WERI-Rb-1 (cell line): ENCODE measurements at regions not wholly inside any gene's neighbourhood (a gene's known extent, or its start where the extent isn't known, plus 50 kb on each side); places are given as distances from the start of the nearest gene placed in this dataset.

Experiments
- DNase-seq: peaks from one replicate; pipeline ENCODE4 v3.0.0-alpha.2; 2020
- H3K27ac ChIP-seq: fragments of 250-450 bp; sonication (Bioruptor Pico); 2 replicates; pipeline ENCODE4 v1.5.1; 2020; ENCODE audit warnings: mild to moderate bottlenecking, moderate library complexity
- H3K27me3 ChIP-seq: fragments of 250-450 bp; sonication (Bioruptor Pico); 2 replicates; pipeline ENCODE4 v1.5.1; 2021; ENCODE audit warnings: mild to moderate bottlenecking, low read depth, moderate library complexity; ENCODE audit not compliant: insufficient read depth, severe bottlenecking
- H3K36me3 ChIP-seq: fragments of 250-450 bp; sonication (Bioruptor Pico); 2 replicates; pipeline ENCODE4 v1.5.1; 2020; ENCODE audit warnings: mild to moderate bottlenecking, moderate library complexity
- H3K4me3 ChIP-seq: 2 replicates; pipeline ENCODE4 v1.5.1; 2011; ENCODE audit warnings: low read depth, mild to moderate bottlenecking, control low read depth, low read length
- H3K9me3 ChIP-seq: fragments of 250-450 bp; sonication (Bioruptor Pico); 2 replicates; pipeline ENCODE4 v1.5.1; 2021; ENCODE audit warnings: mild to moderate bottlenecking, moderate library complexity; ENCODE audit not compliant: severe bottlenecking
- CTCF ChIP-seq: IDR thresholded peaks from 2 replicates; pipeline ENCODE4 v1.5.1; 2011; ENCODE audit warnings: low read depth, mild to moderate bottlenecking, control low read depth, inconsistent platforms, low read length

GRCh38 chr1:98325646-98326440 is 335.7 kb upstream of the SNX7 start:
- no peak for DNase-seq
- no peak overlapping the region for H3K4me3 ChIP-seq
- no peaks in the 10 kb centered on the region for H3K36me3 ChIP-seq
- H3K27ac ChIP-seq = no peak overlapping the region
- no peaks in the 10 kb centered on the region for H3K27me3 ChIP-seq
- no peak for TF ChIP-seq CTCF
- H3K9me3 ChIP-seq = no peaks in the 10 kb centered on the region

- Histone ChIP-seq H3K9me3 (no peaks in the 10 kb centered on the region), H3K4me3 (no peak overlapping the region), H3K27ac (no peak overlapping the region), H3K27me3 (no peaks in the 10 kb centered on the region), H3K36me3 (no peaks in the 10 kb centered on the region)
- no peak for DNase-seq
- TF ChIP-seq CTCF = no peak
These were observed 337.6 kb upstream of the SNX7 start for GRCh38 chr1:98323906-98324358.

GRCh38 chr1:98323388-98323787 is 338.1 kb upstream of the SNX7 start:
- H3K36me3 ChIP-seq = no peaks in the 10 kb centered on the region
- H3K9me3 ChIP-seq = no peaks in the 10 kb centered on the region
- TF ChIP-seq CTCF = no peak
- DNase-seq = no peak
- H3K27ac ChIP-seq = no peak overlapping the region
- no peak overlapping the region for H3K4me3 ChIP-seq
- no peaks in the 10 kb centered on the region for H3K27me3 ChIP-seq

GRCh38 chr1:98322966-98323365 is 338.6 kb upstream of the SNX7 start:
- Histone ChIP-seq H3K36me3 (no peaks in the 10 kb centered on the region), H3K4me3 (no peak overlapping the region), H3K27ac (no peak overlapping the region)

GRCh38 chr1:98322086-98322485 is 339.4 kb upstream of the SNX7 start:
- Histone ChIP-seq H3K27me3 (no peaks in the 10 kb centered on the region), H3K9me3 (no peaks in the 10 kb centered on the region), H3K27ac (no peak overlapping the region), H3K36me3 (no peaks in the 10 kb centered on the region), H3K4me3 (no peak overlapping the region)
- TF ChIP-seq CTCF = no peak
- DNase-seq = no peak

More at GRCh38 chr1:98322966-98323365, 338.6 kb upstream of the SNX7 start:
- TF ChIP-seq CTCF = no peak
- H3K27me3 ChIP-seq = no peaks in the 10 kb centered on the region
- H3K9me3 ChIP-seq = no peaks in the 10 kb centered on the region
- no peak for DNase-seq

GRCh38 chr1:98321191-98321590 is 340.3 kb upstream of the SNX7 start:
- Histone ChIP-seq H3K27ac (no peak overlapping the region), H3K9me3 (no peaks in the 10 kb centered on the region), H3K4me3 (no peak overlapping the region), H3K36me3 (no peaks in the 10 kb centered on the region), H3K27me3 (no peaks in the 10 kb centered on the region)
- no peak for TF ChIP-seq CTCF
- DNase-seq = no peak
